OCI-M1 (cell line): ENCODE measurements at regions not wholly inside any gene's neighbourhood (a gene's known extent, or its start where the extent isn't known, plus 50 kb on each side); places are given as distances from the start of the nearest gene placed in this dataset.
"Not testable (repeated sequence)": the region's sequence is repeated elsewhere in the genome, so short reads cannot be mapped to it uniquely, and the experiment has no call there.

Experiments
- DNase-seq: peaks from one replicate; lab custom pipeline; 2025; lab: John Stamatoyannopoulos, UW

DNA sequence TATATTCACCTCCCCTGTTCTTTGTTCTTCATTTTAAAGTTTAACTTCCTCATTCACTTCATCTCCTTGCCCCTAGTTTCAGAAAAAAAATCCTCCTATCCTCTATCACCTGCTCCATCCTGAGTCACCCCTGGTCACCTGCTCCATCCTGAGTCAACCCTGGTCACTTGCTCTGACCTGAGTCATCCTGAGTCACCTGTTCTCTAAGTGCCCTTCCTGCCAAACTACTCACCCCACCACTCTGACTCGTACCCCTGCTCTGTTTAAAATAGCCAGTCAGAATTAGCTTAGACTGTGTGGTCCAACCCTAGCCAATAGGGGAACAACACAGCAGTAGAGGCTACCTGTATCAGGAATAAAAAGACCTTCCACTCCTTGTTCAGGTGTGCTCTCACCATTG lies 716.9 kb downstream of the ZBBX start:
- DNase-seq, result no peak

DNA sequence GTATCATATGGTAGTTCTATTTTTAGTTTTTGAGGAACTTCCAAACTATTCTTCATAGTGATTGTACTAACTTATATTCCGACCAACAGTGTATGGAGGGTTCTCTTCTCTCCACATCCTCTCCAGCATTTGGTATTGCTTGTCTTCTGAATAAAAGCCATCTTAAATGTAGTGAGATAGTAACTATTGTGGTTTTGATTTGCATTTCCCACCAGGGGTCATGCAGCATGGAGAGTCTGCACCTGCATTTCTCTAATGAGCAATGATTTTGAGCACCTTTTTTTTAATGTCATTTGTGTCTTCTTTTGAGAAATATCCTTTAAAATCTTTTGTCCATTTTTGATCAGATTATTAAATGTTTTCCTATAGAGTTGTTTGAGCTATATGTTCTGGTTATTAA lies 718.5 kb downstream of the ZBBX start:
- DNase-seq, result no peak

DNA sequence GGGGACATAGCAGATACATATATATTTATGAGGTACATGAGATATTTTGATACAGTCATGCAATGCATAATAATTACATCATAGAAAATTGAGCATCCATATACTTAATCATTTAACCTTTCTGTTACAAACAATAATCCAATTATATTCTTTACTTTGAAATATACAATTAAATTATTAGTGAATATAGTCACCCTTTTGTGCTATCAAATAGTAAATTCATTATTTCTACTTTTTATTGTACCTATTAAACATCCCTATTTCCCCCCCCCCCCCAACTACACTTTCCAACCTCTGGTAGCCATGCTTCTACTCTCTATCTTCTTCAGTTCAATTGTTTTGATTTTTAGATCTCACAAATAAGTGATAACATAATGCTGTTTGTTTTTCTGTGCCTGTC lies 719.1 kb downstream of the ZBBX start:
- DNase-seq, result no peak

DNA sequence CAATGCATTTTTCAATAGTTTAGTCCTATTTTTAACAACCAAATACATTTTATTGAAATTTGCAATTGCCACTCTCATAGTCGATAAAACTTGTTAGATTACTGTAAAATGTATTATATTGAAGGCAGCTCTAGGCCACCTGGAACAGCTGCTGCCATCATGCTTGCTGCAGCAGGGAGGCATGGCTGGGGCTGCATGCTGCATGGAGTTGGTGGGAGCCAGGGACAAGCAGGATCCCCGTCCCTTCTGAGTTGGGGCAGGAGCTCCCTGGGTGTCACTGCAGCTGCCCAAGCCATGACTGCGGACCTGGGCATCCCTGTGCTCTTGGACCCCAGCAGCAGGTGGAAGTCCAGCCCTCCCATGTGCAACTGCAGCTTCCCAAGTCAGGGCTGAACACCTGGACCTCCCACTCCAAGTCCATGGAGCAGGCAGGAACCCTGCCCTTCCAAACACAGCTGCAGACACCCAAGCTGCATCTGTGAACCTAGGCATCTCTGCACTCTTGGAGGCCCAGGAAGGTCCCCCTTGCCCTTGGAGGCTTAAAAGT lies 742.0 kb downstream of the ZBBX start:
- no peak for DNase-seq

DNA sequence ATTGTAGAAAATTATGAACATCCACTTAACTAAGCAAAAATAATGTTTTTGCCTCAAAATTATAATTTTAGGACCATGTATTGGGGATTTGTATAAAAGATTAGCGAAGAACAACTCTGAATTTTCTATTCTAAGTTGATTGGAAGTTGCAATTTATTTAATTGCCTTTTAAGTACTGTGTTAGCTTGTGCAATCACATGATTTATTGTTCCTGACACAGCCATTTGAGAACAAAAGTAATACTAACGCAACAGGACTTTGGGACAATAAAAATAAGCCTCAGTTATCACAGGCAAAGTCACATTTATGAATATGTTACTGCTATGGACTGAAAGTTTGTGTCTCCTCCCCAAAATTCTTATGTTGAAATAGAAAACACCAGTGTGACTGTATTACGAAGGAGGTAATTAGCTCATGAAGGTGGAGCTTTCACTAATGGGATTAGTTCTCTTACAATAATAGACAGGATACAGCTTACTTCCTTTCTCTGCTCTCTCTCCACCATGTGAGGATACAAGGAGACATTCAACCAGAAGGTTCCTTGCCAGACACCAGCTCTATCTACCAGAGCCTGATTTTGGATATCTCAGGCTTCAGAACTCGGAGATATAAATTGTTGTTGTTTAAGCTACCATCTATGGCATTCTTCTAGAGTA lies 745.9 kb downstream of the ZBBX start:
- DNase-seq, result no peak

DNA sequence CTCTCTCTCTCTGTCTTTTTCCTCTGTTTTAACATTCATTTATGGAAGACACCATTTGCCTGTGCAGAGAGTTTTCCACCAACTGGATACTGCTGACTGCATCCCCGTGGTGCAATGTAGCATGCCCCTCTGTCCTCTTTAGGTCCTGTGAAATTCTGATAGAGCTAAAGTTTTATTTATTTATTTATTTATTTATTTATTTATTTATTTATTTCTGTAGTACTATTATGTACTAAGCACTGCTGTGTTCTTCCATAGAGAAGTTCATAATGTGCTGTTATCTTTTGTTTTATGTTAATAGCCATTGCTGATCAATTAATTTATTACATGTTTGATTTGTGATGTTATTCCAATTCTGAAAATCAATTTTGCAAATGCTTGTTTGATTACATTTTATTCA lies 749.9 kb downstream of the ZBBX start:
- DNase-seq, result no peak

DNA sequence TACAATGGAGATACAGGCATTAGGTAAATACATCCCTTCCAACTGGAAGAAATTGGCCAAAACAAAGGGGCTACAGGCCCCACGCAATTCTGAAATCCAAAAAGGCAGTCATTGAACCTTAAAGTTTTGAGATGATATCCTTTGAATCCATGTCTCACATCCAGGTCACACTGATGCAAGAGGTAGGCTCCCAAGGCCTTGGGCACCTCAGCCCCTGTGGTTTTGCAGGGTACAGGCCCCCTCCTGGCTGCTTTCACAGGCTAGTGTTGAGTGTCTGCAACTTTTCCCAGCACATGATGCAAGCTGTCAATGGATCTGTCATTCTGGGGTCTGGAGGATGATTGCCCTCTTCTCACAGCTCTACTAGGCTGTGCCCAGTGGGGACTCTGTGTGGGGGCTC lies 766.7 kb downstream of the ZBBX start:
- no peak for DNase-seq

DNA sequence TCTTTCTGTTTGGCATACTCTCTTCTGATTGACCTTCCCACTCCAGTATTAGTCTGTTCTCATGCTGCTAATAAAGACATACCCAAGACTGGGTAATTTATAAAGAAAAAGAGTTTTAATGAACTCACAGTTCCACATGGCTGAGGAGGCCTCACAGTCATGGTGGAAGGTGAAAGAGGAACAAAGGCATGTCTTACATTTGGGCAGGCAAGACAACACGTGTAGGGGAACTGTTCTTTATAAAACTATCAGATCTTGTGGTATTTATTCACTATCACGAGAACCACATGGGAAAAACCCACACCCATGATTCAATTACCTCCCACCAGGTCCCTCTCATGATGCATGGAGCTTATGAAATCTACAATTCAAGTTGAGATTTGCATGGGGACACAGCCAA lies 767.3 kb downstream of the ZBBX start:
- DNase-seq, result peak; percentile 65

DNA sequence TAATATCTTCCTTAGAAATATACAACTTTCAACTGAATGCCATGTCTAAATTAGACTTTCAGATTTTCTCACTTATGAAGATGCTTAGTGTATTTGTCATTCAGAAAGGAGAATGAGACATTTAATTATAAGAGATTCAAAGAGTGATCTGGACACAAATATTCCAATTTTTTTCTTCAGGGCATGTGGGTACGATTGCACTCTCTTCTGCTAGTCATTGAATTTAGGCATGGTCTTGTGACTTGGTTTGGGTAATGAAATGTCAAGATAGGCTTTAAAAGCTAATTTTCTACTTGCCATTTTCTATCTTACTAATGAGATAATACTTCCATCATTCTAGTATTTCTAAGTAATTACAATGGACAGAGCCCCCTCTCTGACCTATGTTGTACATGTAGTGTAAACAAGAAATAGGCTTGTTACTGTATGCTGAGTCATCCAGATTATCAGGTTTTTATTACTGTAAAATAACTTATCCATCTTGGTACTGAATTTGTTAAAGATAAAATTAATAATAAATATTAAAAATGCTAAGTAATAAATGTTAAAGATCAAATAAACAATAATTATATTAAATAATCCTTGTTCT lies 770.8 kb upstream of the BCHE start:
- DNase-seq, result no peak

DNA sequence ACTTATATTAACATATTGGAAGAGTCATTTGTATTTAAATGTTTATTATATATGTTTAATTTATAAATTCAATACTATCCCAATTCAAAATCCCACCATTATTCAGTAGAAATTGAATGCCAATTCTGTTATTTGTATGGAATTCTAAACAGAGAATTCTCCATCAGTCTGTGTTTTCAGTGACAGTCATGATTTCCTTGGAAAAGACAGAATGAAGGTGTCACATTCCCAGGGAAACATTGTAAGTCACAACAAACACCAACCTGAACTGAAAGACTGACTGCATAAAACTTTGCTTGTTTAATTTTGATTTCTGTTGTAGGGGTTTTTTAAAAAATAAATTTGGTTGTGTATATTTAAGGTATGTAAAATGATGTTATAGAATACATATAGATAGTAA lies 769.8 kb upstream of the BCHE start:
- no peak for DNase-seq

DNA sequence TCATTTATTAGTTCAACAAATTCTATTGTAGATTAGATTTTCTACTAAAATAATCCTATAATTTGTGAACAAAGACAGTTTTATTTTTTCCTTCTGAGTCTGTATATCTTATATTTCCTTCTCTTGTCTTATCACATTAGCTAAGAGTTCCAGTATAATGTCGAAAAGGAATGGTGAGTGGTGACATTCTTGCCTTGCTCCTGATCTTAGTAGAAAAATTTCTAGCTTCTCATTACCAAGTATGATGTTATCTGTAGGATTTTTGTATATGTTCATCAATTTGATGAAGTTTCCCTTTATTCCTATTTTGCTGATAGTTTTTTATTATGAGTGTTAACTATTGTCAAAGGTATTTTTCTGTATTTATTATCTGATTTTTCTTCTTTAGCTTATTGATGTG lies 756.6 kb upstream of the BCHE start:
- DNase-seq, result no peak

DNA sequence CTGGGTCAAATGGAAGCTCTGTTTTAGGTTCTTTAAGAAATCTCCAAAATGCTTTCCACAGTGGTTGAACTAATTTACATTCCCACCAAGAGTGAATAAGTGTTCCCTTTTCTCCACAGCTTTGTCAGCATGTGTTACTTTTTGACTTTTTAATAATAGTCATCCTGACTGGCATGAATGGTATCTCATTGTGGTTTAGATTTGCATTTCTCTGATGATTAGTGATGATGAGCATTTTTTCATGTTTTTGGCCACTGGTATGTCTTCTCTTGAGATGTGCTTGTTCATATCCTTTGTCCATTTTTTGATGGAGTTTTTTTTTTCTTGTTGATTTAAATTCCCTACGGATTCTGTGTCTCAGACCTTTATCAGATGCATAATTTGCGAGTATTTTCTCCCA lies 745.0 kb upstream of the BCHE start:
- no peak for DNase-seq

DNA sequence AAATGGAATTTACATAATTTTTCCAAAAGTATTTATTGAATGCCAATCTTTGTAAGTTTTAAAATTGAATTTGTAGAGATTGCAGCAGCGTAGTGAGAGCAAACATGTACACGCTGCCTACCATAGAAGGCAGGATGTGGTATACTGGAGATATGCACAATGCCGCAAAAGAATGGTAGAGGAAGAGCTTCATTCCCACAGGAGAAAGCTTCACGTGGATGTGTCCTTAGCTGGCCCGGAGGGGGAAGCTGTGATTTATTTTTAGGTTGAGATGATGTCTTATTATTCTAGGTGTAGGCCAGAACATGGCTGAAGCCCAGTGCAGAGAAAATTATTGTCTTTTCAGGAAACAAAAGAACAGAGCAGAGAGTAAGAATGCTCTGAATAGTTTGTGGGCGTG lies 743.3 kb upstream of the BCHE start:
- DNase-seq, result no peak

DNA sequence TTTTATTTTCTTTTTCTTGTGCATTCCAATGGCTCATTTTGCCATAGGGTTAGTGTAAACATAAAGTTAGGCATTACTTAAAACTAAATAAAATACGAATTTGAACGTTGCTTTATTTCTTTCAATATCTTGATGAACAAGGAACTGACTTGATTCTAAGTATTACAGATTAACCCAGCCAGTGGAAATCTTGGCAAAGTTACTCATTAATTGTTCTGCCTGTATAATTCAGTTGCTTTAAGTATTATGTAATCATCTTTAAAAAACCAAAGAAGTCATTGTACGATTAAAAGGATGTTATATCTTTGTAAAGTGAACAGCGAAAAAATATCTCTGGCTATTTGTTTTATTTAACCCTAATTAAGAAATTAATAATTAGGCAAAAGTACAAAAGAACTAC lies 737.9 kb upstream of the BCHE start:
- DNase-seq, result no peak

DNA sequence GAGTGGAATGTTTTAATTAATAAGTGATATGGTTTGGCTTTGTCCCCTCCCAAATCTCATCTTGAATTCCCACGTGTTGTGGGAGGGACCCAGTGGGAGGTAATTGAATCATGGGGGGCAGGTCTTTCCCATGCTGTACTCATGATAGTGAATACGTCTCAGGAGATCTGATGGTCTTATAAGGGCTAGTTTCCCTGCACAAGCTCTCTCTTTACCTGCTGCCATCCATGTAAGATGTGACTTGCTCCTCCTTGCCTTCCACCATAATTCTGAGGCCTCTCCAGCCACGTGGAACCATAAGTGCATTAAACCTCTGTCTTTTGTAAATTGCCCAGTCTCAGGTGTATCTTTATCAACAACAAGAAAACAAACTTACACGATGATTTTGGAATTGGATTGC lies 734.5 kb upstream of the BCHE start:
- DNase-seq, result not testable (repeated sequence)

DNA sequence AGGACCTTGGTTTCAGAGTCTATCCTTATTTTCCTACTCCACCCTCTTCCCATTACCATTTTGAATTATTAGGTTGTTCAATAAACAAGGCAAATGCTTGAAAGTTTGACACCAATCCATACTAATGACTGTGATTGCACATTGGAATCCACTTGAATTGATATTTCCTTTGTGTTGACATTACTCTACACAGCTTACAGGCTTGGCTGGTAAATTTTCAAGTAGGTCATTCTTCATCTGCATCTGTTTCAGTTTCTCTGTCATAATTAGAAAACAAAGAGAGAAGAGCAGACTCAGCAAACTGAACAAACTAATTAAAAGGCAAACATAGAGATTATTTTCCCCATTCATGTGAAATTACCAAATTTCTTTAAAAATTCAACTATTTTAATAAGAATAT lies 732.9 kb upstream of the BCHE start:
- no peak for DNase-seq

DNA sequence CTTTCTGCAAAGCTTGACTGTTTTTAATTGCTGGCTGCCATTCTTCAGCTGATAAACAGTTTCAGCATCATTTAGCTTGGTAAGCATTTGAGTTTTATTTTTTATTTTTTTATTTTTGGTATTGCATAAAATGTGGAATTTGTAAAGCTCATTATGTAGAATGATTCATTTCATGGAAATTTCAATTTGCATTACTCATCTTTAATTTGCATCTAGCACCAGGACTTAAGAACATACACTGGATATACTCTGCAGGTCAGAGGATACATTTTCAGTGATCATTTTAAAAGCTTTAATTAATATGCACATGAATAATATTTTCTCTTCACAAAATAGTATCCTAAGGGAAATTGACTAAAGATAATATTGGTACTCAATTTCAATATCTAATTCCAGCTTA lies 732.4 kb upstream of the BCHE start:
- DNase-seq, result no peak

DNA sequence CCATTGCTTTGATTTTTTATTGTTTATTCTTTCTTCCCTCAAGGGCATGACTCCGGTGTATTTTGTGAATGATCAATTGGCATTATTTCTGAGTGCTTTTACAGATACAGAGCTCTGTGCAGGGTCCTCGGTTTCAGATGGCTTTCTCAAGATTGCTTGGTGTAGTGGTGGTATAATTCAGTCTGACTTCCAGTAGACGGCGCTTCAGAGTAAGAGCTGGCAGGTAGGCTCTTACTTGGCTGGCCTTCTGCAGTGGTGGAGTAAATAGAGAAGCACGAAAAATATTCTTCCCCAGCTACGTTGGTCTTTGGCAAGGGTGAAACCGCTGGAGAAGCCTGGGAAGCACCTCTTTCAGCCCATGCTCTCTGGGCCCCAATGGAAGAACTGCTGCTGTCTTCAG lies 723.0 kb upstream of the BCHE start:
- peak; percentile 1 for DNase-seq

DNA sequence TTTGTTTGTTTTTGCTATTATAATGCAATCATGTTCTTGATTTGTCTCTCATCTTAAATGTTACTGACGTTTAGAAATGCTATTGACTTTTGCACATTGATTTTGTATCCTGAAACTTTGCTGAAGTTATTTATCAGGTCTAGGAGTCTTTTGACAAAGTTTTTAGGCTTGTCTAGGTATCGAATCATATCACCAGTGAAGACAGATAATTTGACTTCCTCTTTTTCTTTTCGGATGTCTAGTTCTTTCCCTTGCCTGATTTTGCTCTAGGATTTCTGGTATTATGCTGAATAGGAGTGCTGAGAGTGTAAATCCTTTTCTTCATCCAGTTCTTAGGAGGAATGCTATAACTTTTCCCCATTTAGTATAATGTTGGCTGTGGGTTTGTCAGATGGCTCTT lies 719.7 kb upstream of the BCHE start:
- DNase-seq, result peak; percentile 31

DNA sequence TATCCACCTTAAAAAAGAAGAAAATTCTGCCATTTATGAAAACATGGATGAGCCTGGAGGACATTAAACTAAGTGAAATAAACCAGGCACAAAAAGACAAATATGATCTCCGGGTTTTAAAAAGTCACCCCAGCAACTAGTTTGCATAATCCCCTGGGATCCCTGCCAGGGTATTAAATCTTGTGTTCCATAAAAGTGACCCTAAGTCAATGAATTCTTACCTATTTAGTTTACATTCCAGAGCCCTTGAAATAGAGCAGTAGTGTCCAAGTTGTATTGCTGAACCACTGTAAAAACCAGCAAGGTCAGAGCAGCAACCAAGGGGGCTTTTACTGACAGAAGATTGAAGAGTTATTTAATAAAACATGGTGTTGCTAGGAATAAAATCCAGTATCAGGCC lies 716.8 kb upstream of the BCHE start:
- no peak for DNase-seq

DNA sequence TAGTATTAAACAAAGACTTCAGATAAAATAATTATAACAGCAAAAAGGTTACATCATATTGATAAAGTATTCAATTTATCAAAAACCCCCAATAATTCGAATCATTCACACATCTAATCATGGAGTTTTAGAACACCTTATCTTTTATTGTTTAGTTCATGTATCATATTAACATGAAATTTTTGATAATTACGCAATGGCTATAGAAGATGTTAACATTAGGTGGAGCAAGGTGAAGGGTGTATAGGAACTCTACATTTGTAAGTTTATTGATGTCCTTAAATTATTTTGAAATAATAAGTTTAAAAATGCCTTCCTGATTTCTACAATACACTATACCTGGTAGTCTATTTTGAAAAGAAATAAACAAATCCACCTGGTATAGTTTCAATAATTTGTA lies 696.5 kb upstream of the BCHE start:
- no peak for DNase-seq

DNA sequence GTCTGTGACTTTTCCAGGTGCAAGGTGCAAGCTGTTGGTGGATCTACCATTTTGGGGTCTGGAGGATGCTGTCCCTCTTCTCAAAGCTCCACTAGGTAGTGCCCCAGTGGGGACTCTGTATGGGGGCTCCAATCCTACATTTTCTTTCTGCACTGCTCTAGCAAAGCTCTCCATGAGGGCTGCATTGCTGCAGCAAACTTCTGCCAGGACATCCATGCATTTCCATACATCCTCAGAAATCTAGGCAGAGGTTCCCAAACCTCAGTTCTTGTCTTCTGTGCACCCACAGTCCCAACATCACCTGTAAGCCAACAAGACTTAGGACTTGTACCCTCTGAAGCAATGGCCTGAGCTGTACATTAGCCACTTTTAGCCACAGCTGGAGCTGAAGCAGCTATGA lies 694.5 kb upstream of the BCHE start:
- no peak for DNase-seq

DNA sequence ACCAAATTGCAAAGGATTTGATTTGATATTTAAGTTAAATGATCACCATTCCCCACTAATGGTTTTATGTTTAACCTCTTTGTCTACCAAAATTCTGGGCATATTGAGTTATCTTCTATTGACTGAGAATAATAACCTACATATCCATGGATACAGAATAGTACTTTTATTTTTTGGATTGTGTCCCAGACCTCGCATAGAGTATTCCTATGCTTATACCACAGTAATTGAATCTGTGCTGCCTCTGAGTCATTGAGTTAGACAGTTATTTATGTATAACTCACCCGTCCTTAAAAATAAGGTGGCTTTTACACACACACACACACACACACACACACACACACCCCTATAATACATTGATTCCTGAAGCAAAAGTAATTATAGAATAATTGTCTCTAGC lies 690.1 kb upstream of the BCHE start:
- DNase-seq, result no peak

DNA sequence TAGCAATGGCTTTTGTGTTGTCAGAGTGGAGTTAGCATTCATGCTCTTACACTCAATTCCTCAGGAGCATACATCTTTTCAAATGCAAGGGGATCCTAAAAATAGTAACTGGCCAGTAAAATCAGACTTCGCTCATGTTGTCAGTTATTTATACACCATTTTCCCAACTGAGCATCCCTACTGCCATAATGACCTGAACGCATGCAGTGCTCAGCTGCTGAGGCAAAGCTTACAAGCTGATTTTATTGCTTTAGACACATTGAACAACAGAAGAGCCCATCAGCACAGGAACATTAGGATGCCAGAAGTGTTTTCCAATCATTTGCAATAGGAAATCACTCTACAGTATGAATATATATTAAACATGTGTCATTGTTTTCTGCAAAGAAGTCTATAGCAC lies 689.7 kb upstream of the BCHE start:
- no peak for DNase-seq
